Esophagus muscularis mucosa (tissue), 4 donors: ENCODE measurements at regions not wholly inside any gene's neighbourhood (a gene's known extent, or its start where the extent isn't known, plus 50 kb on each side); places are given as distances from the start of the nearest gene placed in this dataset.
"Not testable (repeated sequence)": the region's sequence is repeated elsewhere in the genome, so short reads cannot be mapped to it uniquely, and the experiment has no call there.

Experiments
- DNase-seq: peaks from one replicate; pipeline ENCODE4 v3.0.0-alpha.2; 2017; ENCODE audit errors: extremely low spot score
- H3K27ac ChIP-seq, 4 donors: fragments of 200-600 bp; sonication (generic); replicated peaks in 1 of 4; 1 replicate in 3 of 4; 2 replicates in 1 of 4; pipeline ENCODE4 v1.5.1; 2016 to 2019; ENCODE audit warnings: mild to moderate bottlenecking in 1 of 4
- H3K27me3 ChIP-seq, 4 donors: fragments of 200-600 bp; sonication (generic); one replicate each; pipeline versions ENCODE4 v1.5.1 to v1.6.0; 2016 to 2019
- H3K36me3 ChIP-seq, 4 donors: fragments of 200-600 bp; sonication (generic); one replicate each; pipeline ENCODE4 v1.5.1; 2016 to 2019
- H3K4me1 ChIP-seq, 4 donors: fragments of 200-600 bp; sonication (generic); one replicate each; pipeline ENCODE4 v1.5.1; 2016 to 2019
- H3K4me3 ChIP-seq, 4 donors: fragments of 200-600 bp; sonication (generic); 1 replicate in 2 of 4; 2 replicates in 2 of 4; pipeline ENCODE4 v1.5.1; 2016 to 2019; ENCODE audit warnings: mild to moderate bottlenecking in 4 of 4, moderate library complexity in 1 of 4
- H3K9me3 ChIP-seq, 4 donors: fragments of 200-600 bp; sonication (generic); 1 replicate in 3 of 4; 2 replicates in 1 of 4; pipeline ENCODE4 v1.5.1; 2016 to 2019
- WGBS: methylation state at CpG from one replicate; pipeline ENCODE4 v1.1.5; 2018; 5-methylcytosine and 5-hydroxymethylcytosine counted together
- intact Hi-C: fragments of 100-400 bp; cut with DNase I; formaldehyde crosslinking; loops from one replicate; pipeline ENCODE4 v1.15.1; 2023

- H3K27ac ChIP-seq, H3K9me3 ChIP-seq, H3K27me3 ChIP-seq, H3K36me3 ChIP-seq, DNase-seq, H3K4me1 ChIP-seq, H3K4me3 ChIP-seq, intact Hi-C loops: not testable (repeated sequence)
- 86% methylated on average over 3 of the region's 4 CpGs for whole genome bisulfite sequencing
Observed at GRCh38 chr1:146883190-146883589, 54.9 kb upstream of the NBPF12 start.

GRCh38 chr1:146881096-146881495 lies 57.0 kb upstream of the NBPF12 start:
- H3K9me3 ChIP-seq, intact Hi-C loops, H3K4me3 ChIP-seq, H3K4me1 ChIP-seq, H3K36me3 ChIP-seq, H3K27me3 ChIP-seq, H3K27ac ChIP-seq, DNase-seq: not testable (repeated sequence)
- 94% methylated on average over 3 of the region's 8 CpGs for WGBS

GRCh38 chr1:146863799-146864319 lies 74.3 kb upstream of the NBPF12 start:
- H3K36me3 ChIP-seq, H3K9me3 ChIP-seq, H3K27me3 ChIP-seq, intact Hi-C loops, H3K4me1 ChIP-seq, H3K27ac ChIP-seq, H3K4me3 ChIP-seq, DNase-seq: not testable (repeated sequence)
- 73% methylated on average over 3 of the region's 3 CpGs for WGBS

- DNase-seq, H3K4me1 ChIP-seq, H3K36me3 ChIP-seq, H3K9me3 ChIP-seq, H3K27ac ChIP-seq, intact Hi-C loops, H3K4me3 ChIP-seq, H3K27me3 ChIP-seq: not testable (repeated sequence)
- 57% methylated on average over 6 of the region's 9 CpGs for WGBS
Observed at GRCh38 chr1:146853147-146853546, 85.0 kb upstream of the NBPF12 start.

- intact Hi-C loops, H3K27me3 ChIP-seq, DNase-seq, H3K4me1 ChIP-seq, H3K9me3 ChIP-seq, H3K36me3 ChIP-seq, H3K27ac ChIP-seq, H3K4me3 ChIP-seq: not testable (repeated sequence)
- 62% methylated on average over 5 of the region's 6 CpGs for WGBS
Observed at GRCh38 chr1:146850352-146850889, 87.7 kb upstream of the NBPF12 start.

- no CpG with 5 or more reads among the region's 1 CpG for WGBS
- intact Hi-C loops, H3K27ac ChIP-seq, DNase-seq, H3K27me3 ChIP-seq, H3K36me3 ChIP-seq, H3K4me3 ChIP-seq, H3K9me3 ChIP-seq, H3K4me1 ChIP-seq: not testable (repeated sequence)
Observed at GRCh38 chr1:146838725-146839124, 99.4 kb upstream of the NBPF12 start.

GRCh38 chr1:146826957-146827356 lies 111.2 kb upstream of the NBPF12 start:
- DNase-seq, H3K9me3 ChIP-seq, H3K27me3 ChIP-seq, H3K4me3 ChIP-seq, H3K27ac ChIP-seq, H3K4me1 ChIP-seq, intact Hi-C loops, H3K36me3 ChIP-seq: not testable (repeated sequence)
- no CpG with 5 or more reads among the region's 1 CpG for WGBS

GRCh38 chr1:146794236-146794635 lies 143.9 kb upstream of the NBPF12 start:
- H3K4me1 ChIP-seq, intact Hi-C loops: not testable (repeated sequence)
- WGBS: 90% methylated on average over 19 of the region's 19 CpGs

GRCh38 chr1:146792725-146793124 lies 145.4 kb upstream of the NBPF12 start:
- DNase-seq, intact Hi-C loops, H3K27ac ChIP-seq, H3K9me3 ChIP-seq, H3K4me3 ChIP-seq, H3K27me3 ChIP-seq, H3K4me1 ChIP-seq, H3K36me3 ChIP-seq: not testable (repeated sequence)
- WGBS: 38% methylated on average over 4 of the region's 5 CpGs

More at GRCh38 chr1:146794236-146794635, 143.9 kb upstream of the NBPF12 start:
- H3K36me3 ChIP-seq, H3K4me3 ChIP-seq, H3K27ac ChIP-seq, DNase-seq, H3K27me3 ChIP-seq, H3K9me3 ChIP-seq: not testable (repeated sequence)

- intact Hi-C loops, H3K4me3 ChIP-seq, DNase-seq, H3K36me3 ChIP-seq, H3K27ac ChIP-seq, H3K27me3 ChIP-seq, H3K4me1 ChIP-seq, H3K9me3 ChIP-seq: not testable (repeated sequence)
- no CpG with 5 or more reads among the region's 3 CpGs for WGBS
Observed at GRCh38 chr1:146784212-146784940, 153.7 kb upstream of the NBPF12 start.

- H3K9me3 ChIP-seq, H3K27me3 ChIP-seq, H3K4me1 ChIP-seq, H3K36me3 ChIP-seq, H3K27ac ChIP-seq, DNase-seq, H3K4me3 ChIP-seq, intact Hi-C loops: not testable (repeated sequence)
- 87% methylated on average over 7 of the region's 7 CpGs for WGBS
Observed at GRCh38 chr1:146781235-146781634, 156.9 kb upstream of the NBPF12 start.

- H3K27ac ChIP-seq, H3K36me3 ChIP-seq, H3K27me3 ChIP-seq, intact Hi-C loops, H3K4me3 ChIP-seq, H3K9me3 ChIP-seq, DNase-seq, H3K4me1 ChIP-seq: not testable (repeated sequence)
- 42% methylated on average over 7 of the region's 13 CpGs for WGBS
Observed at GRCh38 chr1:146777826-146778602, 160.1 kb upstream of the NBPF12 start.
